ENCODE measurements at regions not wholly inside any gene's neighbourhood (a gene's known extent, or its start where the extent isn't known, plus 50 kb on each side); places are given as distances from the start of the nearest gene placed in this dataset.

DNA sequence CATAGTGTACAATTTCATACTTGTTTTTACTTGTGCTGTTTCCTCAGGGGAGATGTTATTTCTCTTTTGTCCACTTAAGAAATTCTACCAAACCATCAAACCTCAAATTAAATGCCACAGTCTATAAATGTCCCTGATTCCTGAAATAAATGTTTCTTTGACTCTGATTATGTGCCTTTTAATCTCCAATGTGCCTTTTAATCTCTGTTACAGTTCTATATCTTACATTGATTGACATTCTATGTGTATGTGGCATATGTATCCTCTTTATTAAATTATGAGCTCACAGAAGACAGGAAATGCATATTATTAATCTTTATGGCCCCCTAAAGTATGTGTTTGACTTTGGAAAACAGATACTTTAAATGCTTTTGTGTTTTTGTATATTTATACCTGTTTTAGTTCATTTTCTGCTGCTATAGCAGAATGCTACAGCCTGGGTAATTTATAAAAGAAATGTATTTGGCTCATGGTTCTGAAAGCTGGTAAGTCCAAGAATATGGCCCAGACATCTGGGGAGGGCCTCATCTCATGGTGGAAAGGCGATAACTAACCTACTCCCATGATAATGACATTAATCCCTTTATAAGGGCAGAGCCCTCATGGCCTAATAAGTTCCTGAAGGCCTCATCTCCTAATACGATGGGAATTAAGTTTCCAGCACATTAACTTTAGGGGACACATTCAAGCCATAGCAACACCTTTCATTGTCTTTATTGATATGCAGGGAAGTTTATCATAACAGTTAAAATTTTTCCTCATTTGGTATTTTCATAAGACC, 403.9 kb downstream of the LIG4 start:
- dilution Hi-C loops (cut with MboI; ENCODE audit: extremely low pct_ligation_motif_present, low sequenced_read_pairs) (no loop called here), intact Hi-C loops (cut with micrococcal nuclease) (no loop called here)
- POLR2A ChIA-PET, result no interaction called here
- CTCF ChIA-PET, result interaction anchor here (0.6 kb wide), 1 partner anchor 131 kb away, joined by 3 read pairs; no protein-coding TSS in a partner anchor
- TF ChIP-seq FOS (IDR thresholded peaks at IDR 0.05; ENCODE audit: borderline replicate concordance, insufficient read depth, low read length), result no peak
- TF ChIP-seq CTCF (IDR thresholded peaks at IDR 0.05; ENCODE audit: extremely low read depth in 1 of 2, insufficient read depth in 1 of 2, low read depth in 1 of 2, low read length in 2 of 2), result no peak
- TF ChIP-seq, protein P1, sequence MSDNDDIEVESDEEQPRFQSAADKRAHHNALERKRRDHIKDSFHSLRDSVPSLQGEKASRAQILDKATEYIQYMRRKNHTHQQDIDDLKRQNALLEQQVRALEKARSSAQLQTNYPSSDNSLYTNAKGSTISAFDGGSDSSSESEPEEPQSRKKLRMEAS (IDR thresholded peaks at IDR 0.05; ENCODE audit: insufficient read depth, insufficient read length), result no peak
- TF ChIP-seq JUN (IDR thresholded peaks at IDR 0.05; ENCODE audit: borderline replicate concordance, insufficient read depth, insufficient read length, low read depth), result no peak
- TF ChIP-seq GATA2 (IDR thresholded peaks at IDR 0.05; ENCODE audit: insufficient read depth, insufficient read length, low read depth, low read length), result no peak
- BruUV-seq (replicated peaks), result no TSS peak
- Histone ChIP-seq H3K9me1 (replicated peaks; ENCODE audit: control insufficient read depth, extremely low read depth, insufficient read depth, low read length) (no peaks in the 10 kb centered on the region), H3K9me3 (replicated peaks; ENCODE audit: control insufficient read depth, insufficient read depth, low read length) (no peaks in the 10 kb centered on the region), H3K4me2 (ENCODE audit: insufficient read depth, low read length) (no peak overlapping the region), H4K20me1 (replicated peaks; ENCODE audit: control insufficient read depth, extremely low read depth, insufficient read depth, low read length) (no peaks in the 10 kb centered on the region), H3K79me2 (ENCODE audit: control insufficient read depth, insufficient read depth, low read length) (no peaks in the 10 kb centered on the region), H3K27ac (ENCODE audit: insufficient read depth, low read depth, low read length) (no peak overlapping the region), H3K9ac (replicated peaks; ENCODE audit: extremely low read depth, insufficient read depth, low read length) (no peak overlapping the region), H2AFZ (ENCODE audit: low read depth, low read length) (no peak overlapping the region), H3K4me1 (ENCODE audit: control insufficient read depth, extremely low read depth, insufficient read depth, low read length) (peaks cover 7% of the 10 kb centered on the region), H3K36me3 (ENCODE audit: control insufficient read depth in 2 of 2, extremely low read depth in 1 of 2, insufficient read depth in 2 of 2, low read length in 2 of 2) (no peaks in the 10 kb centered on the region), H3K4me3 (replicated peaks in 1 of 3; ENCODE audit: insufficient read depth in 1 of 3, low read depth in 1 of 3, low read length in 3 of 3) (no peak overlapping the region), H3K27me3 (ENCODE audit: control insufficient read depth in 2 of 2, insufficient read depth in 2 of 2, low read length in 2 of 2) (no peaks in the 10 kb centered on the region)
- FAIRE-seq (no peak), DNase-seq (ENCODE audit: low read depth, low spot score) (no peak)
